Body of pancreas (tissue), 4 donors: ENCODE measurements at regions not wholly inside any gene's neighbourhood (a gene's known extent, or its start where the extent isn't known, plus 50 kb on each side); places are given as distances from the start of the nearest gene placed in this dataset.

Source experiments
- CTCF ChIP-seq, 7 experiments: fragments of 450-650 bp in 4 of 7; fragments of 200-600 bp in 3 of 7; sonication (generic) in 3 of 7; IDR thresholded peaks; one replicate each; pipeline ENCODE4 v1.5.1; 2016 to 2019; ENCODE audit warnings: antibody characterized with exemption in 7 of 7
- POLR2A ChIP-seq, 3 donors: fragments of 450-650 bp; IDR thresholded peaks; one replicate each; pipeline ENCODE4 v1.6.1; 2016; ENCODE audit warnings: antibody characterized with exemption in 3 of 3, mild to moderate bottlenecking in 2 of 3

DNA sequence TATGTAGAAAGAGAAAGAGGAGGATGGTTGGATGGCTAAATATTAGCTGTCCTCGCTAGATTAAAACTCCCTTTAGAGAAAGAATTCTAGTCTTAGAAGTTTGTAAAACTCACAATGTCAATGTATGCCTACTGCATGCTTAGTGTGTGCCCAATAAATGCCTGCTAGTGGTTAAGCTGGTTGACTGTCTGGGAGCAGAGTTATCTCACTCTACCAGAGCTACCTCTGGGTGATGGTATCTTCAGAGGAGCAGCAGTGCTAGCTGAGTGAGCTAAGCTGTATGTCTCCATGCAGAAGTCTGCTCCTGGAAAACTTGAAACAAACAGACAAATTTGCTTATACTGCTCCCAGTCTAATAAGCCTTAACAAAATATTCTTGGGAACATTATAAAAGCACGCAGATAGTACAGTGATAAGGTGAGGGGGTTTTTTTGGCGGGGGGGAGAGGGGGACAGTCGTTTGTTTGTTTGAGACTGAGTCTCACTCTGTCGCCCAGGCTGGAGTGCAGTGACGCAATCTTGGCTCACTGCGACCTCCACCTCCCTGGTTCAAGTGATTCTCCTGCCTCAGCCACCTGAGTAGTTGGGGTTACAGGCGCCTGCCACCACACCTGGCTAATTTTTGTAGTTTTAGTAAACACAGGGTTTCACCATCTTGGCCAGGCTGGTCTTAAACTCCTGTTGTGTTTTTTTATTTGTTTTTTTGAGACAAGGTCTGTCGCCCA is 202.8 kb upstream of the TSC22D1 start:
- TF ChIP-seq CTCF (IDR thresholded peaks at IDR 0.05) (no peak), POLR2A (IDR thresholded peaks at IDR 0.05) (no peak)
